Endothelial cell of umbilical vein (primary cell): ENCODE measurements at regions not wholly inside any gene's neighbourhood (a gene's known extent, or its start where the extent isn't known, plus 50 kb on each side); places are given as distances from the start of the nearest gene placed in this dataset.

Experiments
- BruUV-seq: library from RNA; stranded (reverse); fragments of 400-500 nt; replicated peaks from 2 replicates; lab custom pipeline; 2021; lab: Mats Ljungman, UMichigan
- CTCF ChIA-PET: fragments of 300-600, 350-600 bp; sonication (Branson Sonifier 250); formaldehyde crosslinking; loops from one replicate; lab custom pipeline; 2021; ENCODE audit warnings: antibody characterized with exemption, inconsistent platforms; lab: Charles Lee
- POLR2A ChIA-PET: fragments of 300-600, 350-600 bp; sonication (Branson Sonifier 250); formaldehyde crosslinking; loops from one replicate; lab custom pipeline; 2021; ENCODE audit warnings: antibody characterized with exemption, inconsistent platforms; lab: Charles Lee
- DNase-seq: peaks from one replicate; pipeline ENCODE4 v3.0.0-alpha.2; 2011; ENCODE audit warnings: low read depth, low spot score
- FAIRE-seq: peaks from 2 replicates; lab custom pipeline; 2011; peaks lifted over from hg19 to GRCh38; lab: Jason Lieb, UNC
- H2AFZ ChIP-seq: 2 replicates; pipeline ENCODE4 v1.6.0; 2012; ENCODE audit warnings: low read depth, low read length, control low read depth, inconsistent platforms
- H3K27ac ChIP-seq: 2 replicates; pipeline ENCODE4 v1.5.1; 2011; ENCODE audit warnings: low read depth, mild to moderate bottlenecking, control low read depth, low read length, moderate library complexity; ENCODE audit not compliant: insufficient read depth
- H3K27me3 ChIP-seq, 2 experiments: 2 replicates each; pipeline versions ENCODE4 v1.6.0 to v1.6.1; 2011; ENCODE audit warnings: low read length in 2 of 2, mixed read lengths in 1 of 2; ENCODE audit not compliant: control insufficient read depth in 2 of 2, insufficient read depth in 2 of 2
- H3K36me3 ChIP-seq, 2 experiments: 2 replicates in 1 of 2; 3 replicates in 1 of 2; pipeline ENCODE4 v1.5.1; 2011; ENCODE audit warnings: low read length in 2 of 2, mild to moderate bottlenecking in 1 of 2, moderate library complexity in 1 of 2; ENCODE audit not compliant: control insufficient read depth in 2 of 2, insufficient read depth in 2 of 2; ENCODE audit errors: extremely low read depth in 1 of 2
- H3K4me1 ChIP-seq: 3 replicates; pipeline ENCODE4 v1.5.1; 2011; ENCODE audit warnings: mild to moderate bottlenecking, low read length; ENCODE audit not compliant: control insufficient read depth, insufficient read depth; ENCODE audit errors: extremely low read depth
- H3K4me2 ChIP-seq: 2 replicates; pipeline ENCODE4 v1.6.1; 2011; ENCODE audit warnings: low read length, control low read depth, mixed read lengths; ENCODE audit not compliant: insufficient read depth
- H3K4me3 ChIP-seq, 3 experiments: fragments of 200-600 bp in 1 of 3; sonication (generic), shearing (Covaris generic) in 1 of 3; replicated peaks in 1 of 3; 2 replicates each; pipeline ENCODE4 v1.5.1; 2011 to 2016; ENCODE audit warnings: control low read depth in 3 of 3, low read length in 3 of 3, mild to moderate bottlenecking in 2 of 3, inconsistent platforms in 1 of 3, low read depth in 1 of 3, moderate library complexity in 1 of 3; ENCODE audit not compliant: insufficient read depth in 1 of 3
- H3K79me2 ChIP-seq: 2 replicates; pipeline ENCODE4 v1.6.0; 2012; ENCODE audit warnings: low read length, inconsistent platforms; ENCODE audit not compliant: control insufficient read depth, insufficient read depth
- H3K9ac ChIP-seq: replicated peaks from 2 replicates; pipeline ENCODE3; 2011; ENCODE audit warnings: low read length, control low read depth; ENCODE audit not compliant: insufficient read depth; ENCODE audit errors: extremely low read depth
- H3K9me1 ChIP-seq: replicated peaks from 3 replicates; pipeline ENCODE4 v1.6.0; 2011; ENCODE audit warnings: mild to moderate bottlenecking, low read length; ENCODE audit not compliant: control insufficient read depth, insufficient read depth; ENCODE audit errors: extremely low read depth
- H3K9me3 ChIP-seq: replicated peaks from 2 replicates; pipeline ENCODE4 v1.5.1; 2012; ENCODE audit warnings: low read length, inconsistent platforms; ENCODE audit not compliant: control insufficient read depth, insufficient read depth
- H4K20me1 ChIP-seq: replicated peaks from 2 replicates; pipeline ENCODE3; 2011; ENCODE audit warnings: mild to moderate bottlenecking, low read length; ENCODE audit not compliant: control insufficient read depth, insufficient read depth; ENCODE audit errors: extremely low read depth
- EZH2 ChIP-seq: IDR thresholded peaks from 2 replicates; pipeline ENCODE4 v1.6.1; 2012; ENCODE audit warnings: borderline replicate concordance, low read depth, mild to moderate bottlenecking, moderate library complexity, low read length, inconsistent platforms; ENCODE audit not compliant: severe bottlenecking
- FOS ChIP-seq: IDR thresholded peaks from 2 replicates; pipeline ENCODE4 v1.6.1; 2011; ENCODE audit warnings: mild to moderate bottlenecking, low read length, moderate library complexity, borderline replicate concordance; ENCODE audit not compliant: insufficient read depth
- GATA2 ChIP-seq: IDR thresholded peaks from 2 replicates; pipeline ENCODE4 v1.7.0; 2011; ENCODE audit warnings: low read depth, mild to moderate bottlenecking, moderate library complexity, mixed read lengths, low read length; ENCODE audit not compliant: insufficient read length, insufficient read depth
- JUN ChIP-seq: IDR thresholded peaks from 2 replicates; pipeline ENCODE4 v1.6.1; 2011; ENCODE audit warnings: borderline replicate concordance, low read depth; ENCODE audit not compliant: insufficient read length, insufficient read depth
- MYC ChIP-seq: IDR thresholded peaks from one replicate; pipeline ENCODE4 v1.6.1; 2011; ENCODE audit warnings: mild to moderate bottlenecking, low read depth, low read length
- POLR2AphosphoS5 ChIP-seq: IDR thresholded peaks from 2 replicates; pipeline ENCODE4 v1.6.1; 2012; ENCODE audit warnings: low read depth, mild to moderate bottlenecking, control low read depth, low read length, moderate library complexity; ENCODE audit not compliant: insufficient read depth
- dilution Hi-C: fragments of 300-500 bp; cut with MboI; formaldehyde crosslinking; loops from one replicate; pipeline ENCODE4 v1.15.0; 2019; ENCODE audit warnings: low sequenced_read_pairs; ENCODE audit not compliant: extremely low pct_ligation_motif_present
- intact Hi-C: fragments of 100-400 bp; cut with micrococcal nuclease; formaldehyde crosslinking; loops from one replicate; pipeline ENCODE4 v1.10.0; 2022
- TF ChIP-seq, protein P1 (sequence below): IDR thresholded peaks from 2 replicates; pipeline ENCODE4 v1.6.1; 2011; ENCODE audit not compliant: insufficient read depth, insufficient read length
- TF ChIP-seq, protein P2 (sequence below), 2 donors: IDR thresholded peaks; 1 replicate in 1 of 2; 2 replicates in 1 of 2; pipeline ENCODE4 v1.5.1; 2011; ENCODE audit warnings: low read length in 2 of 2, mild to moderate bottlenecking in 2 of 2, moderate library complexity in 2 of 2, control low read depth in 1 of 2, inconsistent platforms in 1 of 2, low read depth in 1 of 2; ENCODE audit not compliant: insufficient read depth in 1 of 2; ENCODE audit errors: extremely low read depth in 1 of 2

DNA sequence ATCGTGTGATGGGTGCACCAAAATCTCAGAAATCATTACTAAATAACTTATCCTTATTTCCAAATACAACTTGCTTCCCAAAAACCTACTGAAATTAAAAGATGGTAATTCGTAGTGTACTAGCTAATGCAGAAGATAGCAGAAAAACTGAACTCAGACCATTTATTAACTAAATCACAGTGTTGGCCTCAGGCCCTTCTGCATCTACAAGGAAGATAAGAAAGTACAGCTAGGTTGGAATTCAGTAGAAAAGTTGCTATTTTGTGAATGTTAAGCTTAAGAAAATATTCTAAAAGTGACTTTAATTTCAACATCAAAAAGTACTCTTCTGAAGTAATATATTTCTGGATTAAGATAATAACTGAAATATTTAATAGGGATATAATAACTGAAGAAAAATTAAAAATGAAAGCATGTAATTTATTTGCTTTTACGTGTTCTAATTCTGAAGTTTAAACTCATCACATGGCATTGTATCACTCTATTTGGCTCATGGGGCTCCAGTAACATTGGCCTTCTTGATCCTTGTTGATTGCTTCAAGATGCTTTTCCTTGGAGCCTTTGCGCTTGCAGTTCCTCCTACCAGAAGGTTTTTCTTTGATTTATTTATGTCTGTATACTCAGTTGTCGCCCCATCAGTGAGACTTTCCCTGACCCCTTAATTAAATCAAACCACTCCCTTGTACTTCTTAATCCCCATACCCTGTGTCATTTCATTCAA is 847.9 kb upstream of the ANO3 start:
- no peaks in the 10 kb centered on the region for H3K79me2 ChIP-seq
- intact Hi-C loops (no loop called here), dilution Hi-C loops (no loop called here)
- POLR2A ChIA-PET, result no interaction called here
- BruUV-seq, result no TSS peak
- H3K4me2 ChIP-seq, result no peak overlapping the region
- no peaks in the 10 kb centered on the region for H3K27me3 ChIP-seq
- H3K36me3 ChIP-seq, result no peaks in the 10 kb centered on the region
- H3K9ac ChIP-seq, result no peak overlapping the region
- CTCF ChIA-PET, result no interaction called here
- no peak for TF ChIP-seq POLR2AphosphoS5
- no peak for TF ChIP-seq EZH2
- TF ChIP-seq, protein P1, sequence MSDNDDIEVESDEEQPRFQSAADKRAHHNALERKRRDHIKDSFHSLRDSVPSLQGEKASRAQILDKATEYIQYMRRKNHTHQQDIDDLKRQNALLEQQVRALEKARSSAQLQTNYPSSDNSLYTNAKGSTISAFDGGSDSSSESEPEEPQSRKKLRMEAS, result no peak
- TF ChIP-seq, protein P2, sequence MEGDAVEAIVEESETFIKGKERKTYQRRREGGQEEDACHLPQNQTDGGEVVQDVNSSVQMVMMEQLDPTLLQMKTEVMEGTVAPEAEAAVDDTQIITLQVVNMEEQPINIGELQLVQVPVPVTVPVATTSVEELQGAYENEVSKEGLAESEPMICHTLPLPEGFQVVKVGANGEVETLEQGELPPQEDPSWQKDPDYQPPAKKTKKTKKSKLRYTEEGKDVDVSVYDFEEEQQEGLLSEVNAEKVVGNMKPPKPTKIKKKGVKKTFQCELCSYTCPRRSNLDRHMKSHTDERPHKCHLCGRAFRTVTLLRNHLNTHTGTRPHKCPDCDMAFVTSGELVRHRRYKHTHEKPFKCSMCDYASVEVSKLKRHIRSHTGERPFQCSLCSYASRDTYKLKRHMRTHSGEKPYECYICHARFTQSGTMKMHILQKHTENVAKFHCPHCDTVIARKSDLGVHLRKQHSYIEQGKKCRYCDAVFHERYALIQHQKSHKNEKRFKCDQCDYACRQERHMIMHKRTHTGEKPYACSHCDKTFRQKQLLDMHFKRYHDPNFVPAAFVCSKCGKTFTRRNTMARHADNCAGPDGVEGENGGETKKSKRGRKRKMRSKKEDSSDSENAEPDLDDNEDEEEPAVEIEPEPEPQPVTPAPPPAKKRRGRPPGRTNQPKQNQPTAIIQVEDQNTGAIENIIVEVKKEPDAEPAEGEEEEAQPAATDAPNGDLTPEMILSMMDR (IDR thresholded peaks at IDR 0.05; ENCODE audit: extremely low read depth in 1 of 2, insufficient read depth in 1 of 2, low read depth in 1 of 2, low read length in 2 of 2), result no peak
- no peak for TF ChIP-seq MYC
- no peak for TF ChIP-seq GATA2
- no peak for TF ChIP-seq JUN
- no peak for TF ChIP-seq FOS
- no peaks in the 10 kb centered on the region for H4K20me1 ChIP-seq
- DNase-seq, result no peak
- no peak for FAIRE-seq
- H2AFZ ChIP-seq, result no peak overlapping the region
- H3K9me1 ChIP-seq, result no peaks in the 10 kb centered on the region
- H3K4me1 ChIP-seq, result no peaks in the 10 kb centered on the region
- H3K4me3 ChIP-seq, result no peak overlapping the region
- no peak overlapping the region for H3K27ac ChIP-seq
- no peaks in the 10 kb centered on the region for H3K9me3 ChIP-seq
